Testis (tissue), 2 donors: ENCODE measurements at regions not wholly inside any gene's neighbourhood (a gene's known extent, or its start where the extent isn't known, plus 50 kb on each side); places are given as distances from the start of the nearest gene placed in this dataset.

ENCODE experiments used
- CTCF ChIP-seq, 3 experiments: fragments of 450-650 bp in 2 of 3; fragments of 200-600 bp in 1 of 3; sonication (generic) in 1 of 3; IDR thresholded peaks; one replicate each; pipeline ENCODE4 v1.5.1; 2016 to 2019; ENCODE audit warnings: antibody characterized with exemption in 3 of 3, mild to moderate bottlenecking in 2 of 3, moderate library complexity in 1 of 3
- POLR2A ChIP-seq: fragments of 450-650 bp; IDR thresholded peaks from one replicate; pipeline ENCODE4 v1.6.1; 2017; ENCODE audit warnings: antibody characterized with exemption, mild to moderate bottlenecking, moderate library complexity

GRCh38 chr16:22428654-22429053, 54.2 kb upstream of the CDR2 start:
- TF ChIP-seq CTCF (IDR thresholded peaks at IDR 0.05) (no peak), POLR2A (no peak)
